ENCODE measurements at regions not wholly inside any gene's neighbourhood (a gene's known extent, or its start where the extent isn't known, plus 50 kb on each side); places are given as distances from the start of the nearest gene placed in this dataset.
"Not testable (repeated sequence)": the region's sequence is repeated elsewhere in the genome, so short reads cannot be mapped to it uniquely, and the experiment has no call there.

- peak; percentile 54 for DNase-seq (ENCODE audit: low spot score)
- TF ChIP-seq CTCF (IDR thresholded peaks at IDR 0.05; ENCODE audit: extremely low read depth, missing control alignments): no peak
Observed at GRCh38 chr4:38529189-38530115, 134.5 kb upstream of the KLF3 start.

GRCh38 chr4:38530486-38530885 is 133.5 kb upstream of the KLF3 start:
- no peak for TF ChIP-seq CTCF (IDR thresholded peaks at IDR 0.05; ENCODE audit: extremely low read depth, missing control alignments)

GRCh38 chr4:38531141-38531727 is 132.8 kb upstream of the KLF3 start:
- peak; percentile 46 for DNase-seq (ENCODE audit: low spot score)
- TF ChIP-seq CTCF (IDR thresholded peaks at IDR 0.05; ENCODE audit: extremely low read depth, missing control alignments): no peak

More at GRCh38 chr4:38530486-38530885, 133.5 kb upstream of the KLF3 start:
- no peak for DNase-seq (ENCODE audit: low spot score)

GRCh38 chr4:38532908-38533499 is 131.0 kb upstream of the KLF3 start:
- no peak for TF ChIP-seq CTCF (IDR thresholded peaks at IDR 0.05; ENCODE audit: extremely low read depth, missing control alignments)
- no peak for DNase-seq (ENCODE audit: low spot score)

GRCh38 chr4:38534344-38535045 is 129.5 kb upstream of the KLF3 start:
- no peak for DNase-seq (ENCODE audit: low spot score)
- no peak for TF ChIP-seq CTCF (IDR thresholded peaks at IDR 0.05; ENCODE audit: extremely low read depth, missing control alignments)

- not testable (repeated sequence) for DNase-seq (ENCODE audit: low spot score)
Observed at GRCh38 chr4:38535071-38535470, 128.9 kb upstream of the KLF3 start.

- no peak for TF ChIP-seq CTCF (IDR thresholded peaks at IDR 0.05; ENCODE audit: extremely low read depth, missing control alignments)
Observed at GRCh38 chr4:38535717-38536116, 128.3 kb upstream of the KLF3 start.

More at GRCh38 chr4:38535717-38536116, 128.3 kb upstream of the KLF3 start:
- no peak for DNase-seq (ENCODE audit: low spot score)

All from GM20000 (cell line).